Heart right ventricle (tissue), 16 donors: ENCODE measurements at regions not wholly inside any gene's neighbourhood (a gene's known extent, or its start where the extent isn't known, plus 50 kb on each side); places are given as distances from the start of the nearest gene placed in this dataset.
A peak's percentile ranks its signal among the peaks of the same experiment; 100 is the strongest.

Experiments used
- ATAC-seq, 8 donors: fragments of 200-7000 bp; cut with Tn5 transposase; one replicate each; pipeline ENCODE4 v1.9.1; 2020; ENCODE audit warnings: mild to moderate bottlenecking in 8 of 8, moderate library complexity in 8 of 8, moderate number of reproducible peaks in 1 of 8
- DNase-seq, 2 donors: peaks; one replicate each; pipeline ENCODE4 v3.0.0-alpha.2; 2020
- H3K27ac ChIP-seq, 10 donors: fragments of 200-600 bp; sonication (generic) in 2 of 10; one replicate each; pipeline versions ENCODE4 v1.5.0 to v1.8.0; 2020 to 2022; ENCODE audit warnings: mild to moderate bottlenecking in 3 of 10
- H3K27me3 ChIP-seq, 7 donors: fragments of 200-600 bp; one replicate each; pipeline ENCODE4 v1.8.0; 2021 to 2022; ENCODE audit warnings: mild to moderate bottlenecking in 2 of 7
- H3K36me3 ChIP-seq, 9 donors: fragments of 200-600 bp; sonication (generic) in 1 of 9; one replicate each; pipeline versions ENCODE4 v1.5.0 to v1.8.0; 2020 to 2022; ENCODE audit warnings: mild to moderate bottlenecking in 2 of 9
- H3K4me1 ChIP-seq, 9 donors: fragments of 200-600 bp; sonication (generic) in 1 of 9; one replicate each; pipeline versions ENCODE4 v1.5.0 to v1.8.0; 2020 to 2022; ENCODE audit warnings: mild to moderate bottlenecking in 4 of 9
- H3K4me3 ChIP-seq, 10 donors: fragments of 200-600 bp; sonication (generic) in 2 of 10; one replicate each; pipeline versions ENCODE4 v1.5.0 to v1.8.0; 2020 to 2022; ENCODE audit warnings: mild to moderate bottlenecking in 7 of 10, moderate library complexity in 2 of 10
- H3K9me3 ChIP-seq, 11 donors: fragments of 200-600 bp in 10 of 11; sonication (generic) in 2 of 11; one replicate each; pipeline versions ENCODE4 v1.5.0 to v1.8.0; 2013 to 2022; ENCODE audit warnings: mild to moderate bottlenecking in 2 of 11, control low read depth in 1 of 11, moderate library complexity in 1 of 11
- CTCF ChIP-seq, 9 donors: fragments of 200-600 bp; sonication (generic) in 2 of 9; IDR thresholded peaks; one replicate each; pipeline versions ENCODE4 v1.5.0 to v1.8.0; 2021 to 2022; ENCODE audit warnings: antibody characterized with exemption in 9 of 9, mild to moderate bottlenecking in 5 of 9, moderate library complexity in 1 of 9
- WGBS, 2 donors: extraction: QIAGEN DNeasy Blood & Tissue Kit; methylation state at CpG; one replicate each; pipeline ENCODE4 v1.1.7; 2013; ENCODE audit warnings: inconsistent platforms in 1 of 2; 5-methylcytosine and 5-hydroxymethylcytosine counted together
- intact Hi-C, 10 donors: fragments of 100-400 bp; cut with DNase I; formaldehyde crosslinking; loops; one replicate each; pipeline versions ENCODE4 v1.11.1 to v1.14.2; 2022
- donor health status: Arrhythmogenic right ventricular cardiomyopathy.
- donor health status: ischemic (EF 13 %, LVEDD 7.1; RV severe dilation, severe dysfunction).
- donor health status: healthy with polysubstance abuse.
- donor health status: DM: no; HTN: yes; CAD: no.
- donor health status: DM: no; HTN: no; CAD: no.
- donor health status: ischemic (EF 25% LVEDD 6.9; RV normal size, moderate dysfunction).
- donor health status: ischemic (EF 25% LVEDD 5.7; RV mildly dilated, moderate dysfunction).
- donor health status: healthy.
- donor health status: DM: yes; HTN: yes; CAD: no.
- donor health status: Ischemic cardiomyopathy.
- donor health status: ischemic (EF 35%, LVEDD 5.7; RV mildly dilated, moderate dysfunction).
- donor health status: nonischemic (EF 11% LVEDD 7.7; RV severe dilation, severe dysfunction).
- donor health status: DM: yes; HTN: yes; CAD: no.
- donor health status: PGD.
- donor health status: ischemic (EF 29% LVEDD 5.4; RV normal size, mild dysfunction).
- donor health status: nonischemic (EF 23%, LVEDD 6.1; RV moderate dilation, normal function).

GRCh38 chr16:49026566-49027181, 255.0 kb downstream of the CBLN1 start:
- no peak for TF ChIP-seq CTCF (IDR thresholded peaks at IDR 0.05)
- H3K4me3 ChIP-seq: no peak overlapping the region
- no peaks in the 10 kb centered on the region for H3K27me3 ChIP-seq
- no peaks in the 10 kb centered on the region for H3K9me3 ChIP-seq
- peaks cover 0 to 10% (median 0%) of the 10 kb centered on the region in 9 donors for H3K4me1 ChIP-seq
- H3K27ac ChIP-seq: no peak overlapping the region
- intact Hi-C loops: no loop called here
- ATAC-seq (no peak), DNase-seq (no peak)
- WGBS, 2 donors: 57 to 64% methylated on average over 6 of the region's 6 CpGs
- no peaks in the 10 kb centered on the region for H3K36me3 ChIP-seq

- no peak overlapping the region for H3K4me3 ChIP-seq
- whole genome bisulfite sequencing, 2 donors: 56 to 60% methylated on average over 8 of the region's 8 CpGs
- ATAC-seq: peak in 5 of 8 donors; percentile 38 to 75 (median 46)
- no peak overlapping the region for H3K27ac ChIP-seq
- peaks cover 0 to 12% (median 0%) of the 10 kb centered on the region in 9 donors for H3K4me1 ChIP-seq
- no peak for TF ChIP-seq CTCF (IDR thresholded peaks at IDR 0.05)
- no peaks in the 10 kb centered on the region for H3K36me3 ChIP-seq
- no peak for DNase-seq
- no peaks in the 10 kb centered on the region for H3K9me3 ChIP-seq
- intact Hi-C loops: no loop called here
- H3K27me3 ChIP-seq: peaks cover 0 to 8% (median 0%) of the 10 kb centered on the region in 7 donors
These were observed 256.7 kb downstream of the CBLN1 start for GRCh38 chr16:49024896-49025295.

GRCh38 chr16:49024016-49024415, 257.6 kb downstream of the CBLN1 start:
- no peak overlapping the region for H3K4me3 ChIP-seq
- 93% methylated on average over 7 of the region's 7 CpGs for WGBS, 2 donors
- peaks cover 0 to 14% (median 0%) of the 10 kb centered on the region in 7 donors for H3K27me3 ChIP-seq
- no peak for ATAC-seq
- H3K36me3 ChIP-seq: no peaks in the 10 kb centered on the region
- intact Hi-C loops: no loop called here
- no peaks in the 10 kb centered on the region for H3K9me3 ChIP-seq
- DNase-seq: no peak
- TF ChIP-seq CTCF (IDR thresholded peaks at IDR 0.05): no peak
- no peak overlapping the region for H3K27ac ChIP-seq
- H3K4me1 ChIP-seq: peaks cover 0 to 12% (median 0%) of the 10 kb centered on the region in 9 donors

GRCh38 chr16:49023050-49023449, 258.6 kb downstream of the CBLN1 start:
- intact Hi-C loops: no loop called here
- Histone ChIP-seq H3K36me3 (no peaks in the 10 kb centered on the region), H3K9me3 (no peaks in the 10 kb centered on the region), H3K4me3 (no peak overlapping the region), H3K27ac (no peak overlapping the region), H3K27me3 (peaks cover 0 to 22% (median 0%) of the 10 kb centered on the region in 7 donors), H3K4me1 (peaks cover 0 to 12% (median 0%) of the 10 kb centered on the region in 9 donors)
- DNase-seq (no peak), ATAC-seq (peak in 2 of 8 donors; percentile 61)
- 19 to 22% methylated on average over 4 of the region's 4 CpGs for WGBS, 2 donors
- TF ChIP-seq CTCF (IDR thresholded peaks at IDR 0.05): no peak
